NOMO-1 treated with dmso at 0.1 percent for 144 hours (cell line): ENCODE measurements at regions not wholly inside any gene's neighbourhood (a gene's known extent, or its start where the extent isn't known, plus 50 kb on each side); places are given as distances from the start of the nearest gene placed in this dataset.

ENCODE experiments used
- DNase-seq: peaks from one replicate; lab custom pipeline; 2025; ENCODE audit not compliant: unreplicated experiment; lab: John Stamatoyannopoulos, UW

- DNase-seq: no peak
Measured at GRCh38 chr5:57537811-57538210, 55.2 kb upstream of the ACTBL2 start.

DNA sequence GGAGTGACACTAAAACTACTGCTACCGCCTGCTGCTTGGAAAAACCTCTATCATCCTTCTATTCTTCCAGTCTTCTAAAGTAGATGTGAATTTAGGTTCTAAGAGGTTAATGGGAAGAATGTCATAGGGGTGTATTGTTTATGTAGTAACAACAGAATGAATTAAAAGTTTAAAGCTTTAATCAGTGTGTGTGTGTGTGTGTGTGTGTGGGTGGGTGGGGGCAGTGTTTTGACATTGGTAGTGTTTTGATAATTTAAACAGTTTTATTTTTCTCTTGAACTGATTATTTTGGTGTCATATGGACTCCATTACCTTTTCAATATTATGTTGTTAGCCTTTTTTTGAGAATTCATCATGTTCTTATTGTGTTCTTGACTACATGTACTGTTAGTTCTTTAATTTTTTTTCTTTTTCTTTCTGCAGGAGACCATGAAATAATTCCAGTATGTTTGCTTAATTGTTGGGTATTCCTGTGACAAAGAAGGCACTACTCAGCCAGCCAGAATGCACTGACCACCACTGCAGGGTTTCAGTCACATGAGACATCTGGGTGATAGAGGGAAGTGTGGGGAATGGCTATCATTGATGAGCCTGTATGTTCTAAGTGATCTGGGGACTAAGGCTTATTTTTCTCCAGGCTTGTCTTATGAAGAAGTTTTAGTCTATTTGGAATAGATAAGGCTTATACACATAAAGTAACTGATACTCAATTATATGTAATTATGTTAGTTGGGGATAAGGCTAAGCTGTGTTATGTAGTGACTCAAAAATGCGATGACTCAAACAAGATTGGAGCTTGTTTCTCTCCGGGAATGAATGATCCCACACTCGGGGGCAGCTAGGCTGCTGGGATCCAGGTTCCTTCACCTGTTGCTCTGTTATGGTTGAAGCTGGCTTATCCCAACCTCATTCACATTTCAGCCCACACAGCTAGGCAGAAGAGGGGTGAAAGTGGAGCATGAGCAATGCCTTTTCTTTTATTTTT, 50.2 kb upstream of the ACTBL2 start:
- no peak for DNase-seq
